GM21717 (cell line): ENCODE measurements at regions not wholly inside any gene's neighbourhood (a gene's known extent, or its start where the extent isn't known, plus 50 kb on each side); places are given as distances from the start of the nearest gene placed in this dataset.

Source experiments
- ATAC-seq: cut with Tn5 transposase; IDR thresholded peaks from one replicate; pipeline ENCODE4 v1.9.1; 2021; ENCODE audit warnings: mild to moderate bottlenecking, moderate library complexity; ENCODE audit not compliant: unreplicated experiment

GRCh38 chr3:151935446-151935845 lies 62.0 kb downstream of the SUCNR1 start:
- no peak for ATAC-seq

GRCh38 chr3:151940481-151940880 lies 67.0 kb downstream of the SUCNR1 start:
- no peak for ATAC-seq

- ATAC-seq = no peak
These were observed 70.1 kb downstream of the SUCNR1 start for GRCh38 chr3:151943539-151943938.

- no peak for ATAC-seq
These were observed 70.9 kb downstream of the SUCNR1 start for GRCh38 chr3:151944356-151944755.

DNA sequence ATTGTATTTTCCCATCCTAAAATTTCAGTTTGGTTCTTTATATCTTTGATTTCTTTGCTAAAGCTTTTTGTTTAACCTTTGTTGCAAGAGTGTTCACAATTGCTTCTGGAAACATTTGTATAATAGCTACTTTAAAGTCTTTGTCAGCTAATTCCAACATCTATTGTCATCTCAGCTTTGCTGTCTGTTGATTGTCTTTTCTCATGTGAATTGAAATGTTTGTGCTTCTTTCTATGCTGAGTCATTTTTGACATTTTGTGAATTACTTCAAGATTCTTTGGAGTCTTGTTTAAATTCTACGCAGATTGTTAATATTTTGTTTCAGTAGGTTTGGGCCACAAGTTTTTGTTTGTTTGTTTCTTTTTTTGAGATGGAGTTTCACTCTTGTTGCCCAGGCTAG lies 73.2 kb downstream of the SUCNR1 start:
- no peak for ATAC-seq

- no peak for ATAC-seq
These were observed 76.3 kb downstream of the SUCNR1 start for GRCh38 chr3:151949706-151950105.

DNA sequence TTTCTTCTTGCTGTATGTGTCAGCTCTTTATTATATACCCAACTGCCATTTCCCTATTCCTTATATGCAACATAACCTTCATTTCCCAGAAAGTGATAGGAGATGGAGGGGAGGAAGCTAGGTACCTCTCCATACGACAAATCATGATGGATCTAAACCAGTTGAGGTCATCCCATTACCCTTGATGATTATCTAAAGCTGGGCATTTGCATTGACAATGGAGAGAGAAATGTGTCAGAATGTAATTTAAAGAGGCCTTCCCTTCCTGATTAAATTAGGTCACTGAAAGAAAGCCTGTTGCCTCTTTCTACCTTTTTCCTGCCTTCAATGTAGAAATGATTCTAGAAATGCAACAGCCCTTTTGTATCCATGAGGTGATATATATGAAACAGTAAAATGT lies 81.9 kb downstream of the SUCNR1 start:
- ATAC-seq = no peak

GRCh38 chr3:151960961-151961580 lies 87.6 kb downstream of the SUCNR1 start:
- ATAC-seq = no peak

DNA sequence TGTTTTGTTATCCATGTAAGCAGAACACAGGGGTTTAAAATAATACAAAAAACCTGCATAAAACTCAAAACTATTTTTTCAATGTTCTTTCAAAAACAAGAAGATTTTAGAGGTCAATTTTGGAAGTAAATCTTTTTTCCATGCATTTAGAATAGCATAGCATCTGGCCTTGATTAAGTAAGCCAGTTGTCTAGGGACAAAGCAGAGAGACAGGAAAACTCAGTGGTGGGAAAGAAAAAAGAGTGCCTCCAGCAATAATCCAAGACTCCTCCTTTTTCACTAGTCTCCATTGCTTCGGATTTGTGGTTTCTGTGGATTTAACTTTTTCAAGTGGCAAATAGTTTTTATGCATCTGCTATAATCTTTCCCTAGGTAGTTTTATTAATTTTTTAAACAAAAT lies 88.9 kb downstream of the SUCNR1 start:
- no peak for ATAC-seq

DNA sequence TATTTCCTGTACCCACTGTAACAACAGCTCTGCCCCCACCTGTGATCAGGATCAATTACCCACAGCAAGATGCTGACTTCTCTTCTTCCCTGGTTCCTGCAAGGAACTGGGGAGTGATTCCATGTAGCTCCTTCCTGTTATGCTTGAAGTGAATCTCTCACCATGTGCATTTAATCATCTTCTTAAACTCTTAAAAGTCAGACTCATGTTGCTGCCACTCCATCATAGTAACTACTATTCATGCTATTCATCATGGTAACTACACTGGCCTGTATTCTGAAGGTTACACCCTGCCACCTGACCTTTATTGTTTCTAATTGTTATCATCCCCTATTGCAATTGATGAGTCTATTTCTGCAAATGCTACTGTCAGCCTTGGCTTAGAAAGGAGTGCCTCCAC lies 89.5 kb downstream of the SUCNR1 start:
- no peak for ATAC-seq

GRCh38 chr3:151964743-151965142 lies 91.3 kb downstream of the SUCNR1 start:
- ATAC-seq = no peak

DNA sequence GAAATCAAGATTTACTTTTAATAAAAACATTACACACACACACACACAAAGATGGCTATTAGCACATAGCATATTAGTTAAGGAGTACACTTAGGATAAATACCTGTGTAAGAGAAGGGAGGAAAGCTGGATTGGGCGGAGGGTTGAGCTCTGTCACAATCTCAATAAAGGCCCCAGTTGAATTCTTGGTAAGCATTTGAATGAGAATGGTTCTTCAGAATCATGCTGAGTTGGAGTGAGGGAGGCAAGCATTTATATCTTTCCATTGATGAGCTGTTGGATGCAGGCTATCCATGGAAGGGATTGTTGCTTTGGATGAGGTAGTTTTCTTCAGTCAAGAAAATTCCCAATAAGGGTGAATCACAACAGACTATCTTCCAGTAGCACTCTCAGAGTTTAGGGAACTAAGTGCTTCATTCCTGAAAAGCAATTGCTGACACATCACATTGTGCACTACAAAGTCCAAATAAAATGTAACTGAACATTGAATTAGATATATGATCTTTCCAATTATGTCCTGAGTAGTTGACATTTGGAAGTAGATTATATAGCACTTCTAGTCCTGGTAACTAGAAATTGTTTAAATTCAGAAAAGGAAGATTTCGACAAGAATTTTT lies 95.7 kb downstream of the SUCNR1 start:
- ATAC-seq = no peak

GRCh38 chr3:151971814-151972579 lies 98.6 kb downstream of the SUCNR1 start:
- ATAC-seq = no peak

DNA sequence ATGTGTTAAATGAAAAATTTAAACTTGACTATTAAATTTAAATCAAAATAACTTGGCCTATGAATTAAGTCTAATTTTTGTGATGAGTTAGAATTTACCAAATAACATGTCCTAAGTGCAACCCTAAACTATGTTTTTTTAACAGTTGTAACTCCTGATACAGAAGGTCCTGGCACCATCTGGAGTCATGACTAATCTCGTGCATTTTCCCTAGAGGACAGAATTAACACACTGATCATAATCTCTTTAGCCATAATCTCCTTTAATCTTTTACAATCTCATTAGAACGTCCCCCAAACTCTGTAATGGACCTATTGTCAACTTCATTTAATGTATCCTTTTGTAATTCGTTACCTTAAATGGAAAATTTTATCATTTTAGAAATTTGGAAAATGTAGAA lies 100.6 kb downstream of the SUCNR1 start:
- no peak for ATAC-seq

GRCh38 chr3:151976211-151977050 lies 103.0 kb downstream of the SUCNR1 start:
- no peak for ATAC-seq

DNA sequence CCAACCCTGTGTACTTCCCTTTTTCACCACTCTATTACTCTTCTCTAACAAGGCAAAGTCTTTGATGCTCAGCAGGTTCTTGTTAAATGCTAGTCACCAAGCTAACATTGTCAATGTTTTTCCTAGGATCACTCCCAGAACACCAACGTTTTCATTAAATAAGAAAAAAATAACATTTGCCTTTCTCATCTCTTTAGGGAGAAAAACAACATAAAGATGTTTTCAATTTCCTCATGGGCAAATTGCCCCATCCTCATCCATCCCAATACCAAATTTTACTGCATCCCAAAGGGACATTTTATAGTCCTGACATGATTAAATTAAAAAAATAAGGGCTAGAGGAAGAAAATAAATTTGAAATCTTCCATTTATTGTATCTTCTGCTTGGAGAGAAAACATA lies 106.5 kb downstream of the SUCNR1 start:
- ATAC-seq = no peak

DNA sequence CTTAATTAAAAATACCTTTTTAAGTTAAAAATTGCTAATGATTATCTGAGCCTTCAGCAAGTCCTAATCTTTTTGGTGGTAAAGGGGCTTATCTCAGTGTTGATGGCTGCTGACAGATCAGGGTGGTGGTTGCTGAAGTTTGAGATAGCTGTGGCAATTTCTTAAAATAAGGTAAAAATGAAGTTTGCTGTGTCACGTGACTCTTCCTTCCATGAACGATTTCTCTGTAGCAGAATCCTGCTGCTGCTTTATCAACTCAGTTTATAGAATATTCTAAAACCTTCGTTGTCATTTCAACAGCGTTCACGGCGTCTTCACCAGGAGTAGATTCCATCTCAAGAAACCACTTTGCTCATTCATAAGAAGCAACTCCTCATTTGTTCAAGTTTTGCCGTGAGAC lies 110.1 kb downstream of the SUCNR1 start:
- no peak for ATAC-seq

DNA sequence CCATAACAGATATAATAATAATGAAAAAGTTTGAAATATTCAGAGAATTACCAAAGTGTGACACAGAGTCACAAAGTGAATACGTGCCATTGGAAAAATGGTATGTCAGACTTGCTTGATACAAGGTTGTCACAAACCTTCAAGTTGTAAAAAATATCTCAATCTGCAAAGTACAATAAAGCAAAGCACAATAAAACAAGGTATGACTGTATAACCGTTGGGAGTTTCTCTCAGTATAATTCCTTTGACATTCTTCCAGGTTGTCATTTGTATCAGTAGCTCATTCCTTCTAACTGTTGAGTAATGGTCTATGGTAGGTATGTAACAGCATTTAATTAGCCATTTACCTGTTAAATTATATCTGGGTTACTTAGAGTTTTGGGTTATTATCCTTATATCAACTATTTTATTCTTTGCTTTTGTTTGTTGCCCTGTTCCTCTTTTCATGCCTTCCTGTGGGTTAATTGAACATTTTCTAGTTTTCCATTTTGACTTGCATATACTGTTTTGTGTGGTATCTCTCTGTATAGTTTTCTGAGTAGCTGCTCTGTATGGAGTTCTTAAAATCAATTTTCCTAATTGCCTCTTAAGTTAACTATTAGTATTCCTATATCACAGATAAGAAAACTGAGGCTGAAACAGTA lies 112.5 kb downstream of the SUCNR1 start:
- no peak for ATAC-seq

DNA sequence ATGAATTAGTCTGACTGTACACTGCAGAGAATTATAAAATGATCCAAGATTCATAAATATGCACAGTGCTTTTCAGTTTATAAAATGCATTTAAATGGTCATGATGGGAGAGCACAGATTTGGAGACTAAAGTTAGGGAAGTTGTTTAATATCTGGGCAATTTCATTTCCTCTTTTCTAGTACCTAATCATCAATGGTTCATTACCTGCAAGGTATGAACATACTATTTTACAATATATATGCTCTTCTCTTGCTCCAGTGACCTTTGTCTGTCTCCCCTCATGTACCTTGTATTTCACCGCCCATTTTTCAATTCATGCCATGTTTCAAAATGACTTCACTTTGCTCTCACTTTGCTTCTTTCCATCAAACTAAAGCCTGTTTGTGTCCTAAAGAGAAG lies 114.5 kb downstream of the SUCNR1 start:
- ATAC-seq = no peak

DNA sequence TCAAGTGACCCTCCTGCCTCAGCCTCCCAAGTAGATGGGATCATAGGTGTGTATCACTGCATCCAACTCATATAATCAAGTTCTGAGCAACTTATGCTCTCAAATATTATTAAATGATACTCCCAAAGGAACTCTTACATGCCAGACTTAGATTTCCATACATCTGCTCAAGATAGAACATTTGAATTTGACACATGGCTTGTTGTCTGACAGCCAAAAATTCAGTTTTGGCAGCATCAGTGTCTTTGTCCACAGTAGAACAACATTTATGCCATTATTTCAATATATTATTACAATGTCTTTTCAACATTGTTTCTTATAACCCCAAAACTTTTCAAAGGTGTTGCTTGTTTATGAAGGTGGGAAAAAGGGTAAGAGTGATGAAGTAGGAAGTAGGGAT lies 116.2 kb downstream of the SUCNR1 start:
- no peak for ATAC-seq
